Lower lobe of right lung (tissue), 2 donors: ENCODE measurements at regions not wholly inside any gene's neighbourhood (a gene's known extent, or its start where the extent isn't known, plus 50 kb on each side); places are given as distances from the start of the nearest gene placed in this dataset.

Experiments used
- ATAC-seq, 2 donors: fragments of 200-7000 bp; cut with Tn5 transposase; one replicate each; pipeline ENCODE4 v1.9.1; 2020 to 2022; ENCODE audit warnings: mild to moderate bottlenecking in 2 of 2, moderate library complexity in 2 of 2
- DNase-seq: peaks from one replicate; pipeline ENCODE4 v3.0.0-alpha.2; 2020
- H3K27ac ChIP-seq: fragments of 200-600 bp; one replicate; pipeline ENCODE4 v1.8.0; 2022
- H3K27me3 ChIP-seq: fragments of 200-600 bp; one replicate; pipeline ENCODE4 v1.8.0; 2022; ENCODE audit warnings: low read depth
- H3K36me3 ChIP-seq: fragments of 200-600 bp; one replicate; pipeline ENCODE4 v1.8.0; 2022; ENCODE audit warnings: mild to moderate bottlenecking
- H3K4me1 ChIP-seq: fragments of 200-600 bp; one replicate; pipeline ENCODE4 v1.8.0; 2022
- H3K4me3 ChIP-seq: fragments of 200-600 bp; one replicate; pipeline ENCODE4 v1.8.0; 2022; ENCODE audit warnings: mild to moderate bottlenecking
- H3K9me3 ChIP-seq: fragments of 200-600 bp; one replicate; pipeline ENCODE4 v1.8.0; 2022
- intact Hi-C: fragments of 100-400 bp; cut with DNase I; formaldehyde crosslinking; loops from one replicate; pipeline ENCODE4 v1.11.0; 2022
- TF ChIP-seq, protein P1 (sequence below): fragments of 200-600 bp; IDR thresholded peaks from one replicate; pipeline ENCODE4 v1.8.0; 2022; ENCODE audit warnings: antibody characterized with exemption, mild to moderate bottlenecking
- donor health status: DM: no; HTN: yes; CAD: no; lungs with severe emphysema.

DNA sequence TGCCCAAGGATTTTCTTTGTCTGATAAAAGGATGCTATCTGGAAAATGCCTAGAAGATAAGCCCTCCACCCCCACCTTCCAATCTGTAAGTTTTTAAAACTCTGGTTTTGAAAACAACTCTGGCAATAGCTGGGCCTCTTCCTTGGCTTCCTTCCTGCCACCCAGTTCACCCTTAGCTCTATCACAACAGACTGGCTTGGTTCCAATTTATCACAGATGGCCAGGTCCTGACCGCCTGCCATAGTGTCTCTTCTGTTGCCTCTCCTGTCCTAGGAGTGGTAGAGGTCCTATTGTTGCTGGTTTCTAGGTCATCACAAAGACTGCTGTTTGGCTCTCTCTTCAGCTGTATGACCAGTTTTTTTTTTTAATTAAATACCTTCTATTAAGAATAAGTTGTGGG, 1727.9 kb upstream of the SLC39A10 start:
- H3K9me3 ChIP-seq: no peaks in the 10 kb centered on the region
- H3K4me3 ChIP-seq: no peak overlapping the region
- H3K36me3 ChIP-seq: no peaks in the 10 kb centered on the region
- intact Hi-C loops: no loop called here
- DNase-seq (no peak), ATAC-seq (no peak)
- no peak overlapping the region for H3K27ac ChIP-seq
- no peaks in the 10 kb centered on the region for H3K27me3 ChIP-seq
- TF ChIP-seq, protein P1, sequence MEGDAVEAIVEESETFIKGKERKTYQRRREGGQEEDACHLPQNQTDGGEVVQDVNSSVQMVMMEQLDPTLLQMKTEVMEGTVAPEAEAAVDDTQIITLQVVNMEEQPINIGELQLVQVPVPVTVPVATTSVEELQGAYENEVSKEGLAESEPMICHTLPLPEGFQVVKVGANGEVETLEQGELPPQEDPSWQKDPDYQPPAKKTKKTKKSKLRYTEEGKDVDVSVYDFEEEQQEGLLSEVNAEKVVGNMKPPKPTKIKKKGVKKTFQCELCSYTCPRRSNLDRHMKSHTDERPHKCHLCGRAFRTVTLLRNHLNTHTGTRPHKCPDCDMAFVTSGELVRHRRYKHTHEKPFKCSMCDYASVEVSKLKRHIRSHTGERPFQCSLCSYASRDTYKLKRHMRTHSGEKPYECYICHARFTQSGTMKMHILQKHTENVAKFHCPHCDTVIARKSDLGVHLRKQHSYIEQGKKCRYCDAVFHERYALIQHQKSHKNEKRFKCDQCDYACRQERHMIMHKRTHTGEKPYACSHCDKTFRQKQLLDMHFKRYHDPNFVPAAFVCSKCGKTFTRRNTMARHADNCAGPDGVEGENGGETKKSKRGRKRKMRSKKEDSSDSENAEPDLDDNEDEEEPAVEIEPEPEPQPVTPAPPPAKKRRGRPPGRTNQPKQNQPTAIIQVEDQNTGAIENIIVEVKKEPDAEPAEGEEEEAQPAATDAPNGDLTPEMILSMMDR: no peak
- H3K4me1 ChIP-seq: no peaks in the 10 kb centered on the region

DNA sequence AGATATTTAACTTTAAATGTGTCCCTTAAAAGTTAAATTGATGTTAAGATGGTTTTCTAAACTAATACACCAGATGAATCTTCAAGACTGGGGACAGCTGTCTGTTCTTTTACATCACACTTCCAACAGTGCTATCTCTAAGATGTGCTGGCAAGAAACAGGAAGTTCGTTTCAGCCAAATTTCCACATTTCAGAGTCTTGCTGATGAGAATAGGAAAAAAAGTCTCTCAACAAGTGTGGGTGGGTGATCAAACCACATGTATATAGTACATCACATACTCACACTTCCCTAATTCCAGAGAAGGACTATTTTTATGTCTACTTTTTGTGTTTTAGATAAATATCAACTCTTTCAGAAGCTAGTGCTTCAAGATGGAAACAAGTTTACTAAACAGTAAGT, 1712.8 kb upstream of the TMEFF2 start:
- TF ChIP-seq, protein P1: no peak
- Histone ChIP-seq H3K9me3 (no peaks in the 10 kb centered on the region), H3K4me3 (no peak overlapping the region), H3K36me3 (no peaks in the 10 kb centered on the region), H3K4me1 (no peaks in the 10 kb centered on the region), H3K27ac (no peak overlapping the region), H3K27me3 (no peaks in the 10 kb centered on the region)
- DNase-seq: no peak
- no peak for ATAC-seq
- intact Hi-C loops: no loop called here

DNA sequence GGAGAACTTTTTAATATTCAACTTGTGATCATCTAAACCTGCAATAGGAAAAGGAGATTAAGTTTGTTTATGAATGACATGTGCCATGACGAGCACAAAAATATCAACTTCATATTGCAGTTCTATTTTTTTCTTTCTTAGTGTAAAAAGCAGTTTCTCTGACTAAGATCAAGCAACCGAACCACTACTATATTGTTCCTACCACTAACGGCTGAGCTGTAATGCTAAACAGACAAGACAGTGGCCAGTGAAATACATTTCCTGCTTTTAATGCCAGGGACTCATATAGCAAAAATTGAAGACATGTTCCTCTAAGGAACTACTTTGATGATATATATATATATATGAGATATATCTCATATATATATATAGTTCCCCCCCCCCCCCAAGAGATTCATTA, 1705.6 kb upstream of the TMEFF2 start:
- TF ChIP-seq, protein P1: no peak
- no peaks in the 10 kb centered on the region for H3K9me3 ChIP-seq
- H3K36me3 ChIP-seq: no peaks in the 10 kb centered on the region
- H3K4me3 ChIP-seq: no peak overlapping the region
- no peaks in the 10 kb centered on the region for H3K4me1 ChIP-seq
- ATAC-seq: no peak
- intact Hi-C loops: no loop called here
- no peak for DNase-seq
- no peak overlapping the region for H3K27ac ChIP-seq
- H3K27me3 ChIP-seq: no peaks in the 10 kb centered on the region

DNA sequence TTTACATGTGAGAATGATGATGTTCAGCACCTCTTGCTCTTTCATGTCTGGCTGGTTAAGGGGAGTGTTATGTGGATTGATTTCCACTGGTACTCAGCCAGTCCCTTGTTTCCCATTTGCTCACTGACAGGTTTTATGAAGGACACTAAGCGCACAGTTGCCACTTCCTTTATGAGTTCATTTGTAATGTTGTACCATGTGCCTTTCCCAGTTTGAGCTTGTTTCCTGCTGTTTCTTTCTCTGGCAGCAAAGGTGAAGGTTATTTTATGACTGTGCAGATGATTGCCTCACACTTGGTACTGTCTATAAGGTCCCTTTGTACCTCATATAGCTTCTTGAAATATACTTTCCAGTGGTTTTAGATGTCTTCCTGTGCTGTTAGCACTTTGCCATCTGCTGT, 1700.5 kb upstream of the TMEFF2 start:
- Histone ChIP-seq H3K36me3 (no peaks in the 10 kb centered on the region), H3K4me3 (no peak overlapping the region), H3K9me3 (no peaks in the 10 kb centered on the region), H3K4me1 (no peaks in the 10 kb centered on the region), H3K27me3 (no peaks in the 10 kb centered on the region), H3K27ac (no peak overlapping the region)
- DNase-seq (no peak), ATAC-seq (no peak)
- intact Hi-C loops: no loop called here
- TF ChIP-seq, protein P1: no peak

DNA sequence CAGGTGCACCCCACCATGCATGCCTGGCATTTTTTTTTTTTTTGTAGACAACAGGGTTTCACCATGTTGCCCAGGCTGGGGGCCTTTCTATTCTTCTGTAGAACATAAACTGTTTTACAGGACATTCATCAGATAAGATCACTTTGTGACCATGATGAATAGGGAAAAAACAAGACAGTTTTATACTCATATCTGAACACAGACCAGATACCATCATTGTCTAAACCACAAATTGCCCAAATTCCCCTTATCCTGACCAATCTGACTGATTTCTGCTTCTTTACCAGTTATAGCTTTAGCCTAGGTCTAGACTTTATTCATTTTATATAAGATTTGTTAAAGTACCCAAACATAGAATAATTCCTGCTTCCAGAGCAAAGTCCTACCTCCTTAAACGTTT, 1699.3 kb upstream of the TMEFF2 start:
- H3K4me3 ChIP-seq: no peak overlapping the region
- no peaks in the 10 kb centered on the region for H3K9me3 ChIP-seq

More for the DNA sequence above, 1699.3 kb upstream of the TMEFF2 start:
- TF ChIP-seq, protein P1: no peak
- Histone ChIP-seq H3K27me3 (no peaks in the 10 kb centered on the region), H3K4me1 (no peaks in the 10 kb centered on the region), H3K36me3 (no peaks in the 10 kb centered on the region), H3K27ac (no peak overlapping the region)
- intact Hi-C loops: no loop called here
- ATAC-seq (no peak), DNase-seq (no peak)
